GM13977 (cell line): ENCODE measurements at regions not wholly inside any gene's neighbourhood (a gene's known extent, or its start where the extent isn't known, plus 50 kb on each side); places are given as distances from the start of the nearest gene placed in this dataset.

ENCODE experiments used
- DNase-seq: peaks from one replicate; pipeline ENCODE4 v3.0.0; 2012; ENCODE audit warnings: low spot score
- CTCF ChIP-seq: IDR thresholded peaks from 2 replicates; pipeline ENCODE4 v1.5.1; 2012; ENCODE audit warnings: mild to moderate bottlenecking, control low read depth; ENCODE audit not compliant: insufficient read depth; ENCODE audit errors: extremely low read depth, missing control alignments
- in situ Hi-C: fragments of 300-500 bp; cut with MboI; formaldehyde crosslinking; loops from one replicate; pipeline ENCODE4 v1.12.0; 2022; ENCODE audit warnings: low sequenced_read_pairs, low pct_unique_long_range_greater_than_20kb, mixed read lengths, inconsistent platforms; ENCODE audit not compliant: unreplicated experiment

GRCh38 chr5:92605591-92605990, 975.4 kb downstream of the NR2F1-AS1 start:
- no peak for DNase-seq
- in situ Hi-C loops = no loop called here
- no peak for TF ChIP-seq CTCF

GRCh38 chr5:92599217-92599810, 981.7 kb downstream of the NR2F1-AS1 start:
- TF ChIP-seq CTCF = no peak
- in situ Hi-C loops = no loop called here
- no peak for DNase-seq

- TF ChIP-seq CTCF = no peak
- in situ Hi-C loops = no loop called here
- DNase-seq = no peak
These were observed 987.0 kb downstream of the NR2F1-AS1 start for GRCh38 chr5:92594031-92594430.

- no peak for DNase-seq
- in situ Hi-C loops = no loop called here
- TF ChIP-seq CTCF = no peak
These were observed 992.1 kb downstream of the NR2F1-AS1 start for GRCh38 chr5:92588876-92589275.

- no peak for DNase-seq
- TF ChIP-seq CTCF = no peak
- in situ Hi-C loops = no loop called here
These were observed 999.3 kb downstream of the NR2F1-AS1 start for GRCh38 chr5:92581690-92582089.

DNA sequence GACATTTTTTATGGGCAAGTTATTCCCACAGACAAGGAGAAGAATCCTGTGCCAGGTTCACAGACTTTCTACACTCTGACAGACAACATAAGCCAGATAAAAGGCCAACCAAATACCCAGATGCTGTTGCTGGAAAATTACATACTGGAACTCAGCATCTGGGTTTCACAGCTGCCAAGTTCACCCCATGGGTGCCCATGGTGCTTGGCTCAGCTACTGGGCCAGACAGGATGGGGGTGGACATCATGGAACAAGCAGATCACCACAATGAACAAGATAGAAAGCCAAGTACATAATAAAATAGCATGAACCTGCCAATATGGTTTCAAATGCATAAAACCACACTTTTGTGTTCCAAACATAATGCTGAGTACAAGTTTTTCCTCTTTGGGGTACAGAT, 999.8 kb downstream of the NR2F1-AS1 start:
- TF ChIP-seq CTCF = no peak
- DNase-seq = no peak
- in situ Hi-C loops = no loop called here

- DNase-seq = no peak
- TF ChIP-seq CTCF = no peak
- in situ Hi-C loops = no loop called here
These were observed 1000.2 kb downstream of the NR2F1-AS1 start for GRCh38 chr5:92580814-92581213.
